Activated CD8-positive, alpha-beta memory T cell treated with anti-CD3 and anti-CD28 coated beads for 36 hours (primary cell): ENCODE measurements at regions not wholly inside any gene's neighbourhood (a gene's known extent, or its start where the extent isn't known, plus 50 kb on each side); places are given as distances from the start of the nearest gene placed in this dataset.

Experiments used
- CTCF ChIA-PET: fragments of 350-600 bp; sonication (Branson Sonifier 250); formaldehyde crosslinking; loops from one replicate; lab custom pipeline; 2021; ENCODE audit warnings: antibody characterized with exemption; lab: Charles Lee
- POLR2A ChIA-PET: fragments of 350-600 bp; sonication (Branson Sonifier 250); formaldehyde crosslinking; loops from one replicate; lab custom pipeline; 2021; ENCODE audit warnings: antibody characterized with exemption; lab: Charles Lee

DNA sequence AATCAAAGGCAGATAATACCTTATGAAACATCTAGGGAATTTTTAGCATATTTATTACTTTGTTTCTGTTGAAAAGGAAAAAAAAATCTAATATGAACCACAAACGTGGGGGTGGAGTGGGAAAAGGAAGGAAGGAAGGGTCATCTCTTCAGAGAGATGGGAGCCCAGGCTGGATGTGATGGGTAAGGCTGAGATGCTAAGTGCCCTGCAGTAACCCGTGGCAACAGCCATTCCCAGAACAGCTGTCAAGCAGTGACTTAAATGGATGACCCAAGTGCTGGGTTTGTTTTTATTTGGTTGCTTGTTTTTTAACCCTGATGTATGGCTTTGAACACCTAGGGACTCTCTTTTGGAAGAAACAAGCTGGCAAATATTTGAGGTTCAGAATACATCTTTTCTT lies 50.7 kb upstream of the KLF7 start:
- ChIA-PET CTCF (no interaction called here), POLR2A (no interaction called here)

DNA sequence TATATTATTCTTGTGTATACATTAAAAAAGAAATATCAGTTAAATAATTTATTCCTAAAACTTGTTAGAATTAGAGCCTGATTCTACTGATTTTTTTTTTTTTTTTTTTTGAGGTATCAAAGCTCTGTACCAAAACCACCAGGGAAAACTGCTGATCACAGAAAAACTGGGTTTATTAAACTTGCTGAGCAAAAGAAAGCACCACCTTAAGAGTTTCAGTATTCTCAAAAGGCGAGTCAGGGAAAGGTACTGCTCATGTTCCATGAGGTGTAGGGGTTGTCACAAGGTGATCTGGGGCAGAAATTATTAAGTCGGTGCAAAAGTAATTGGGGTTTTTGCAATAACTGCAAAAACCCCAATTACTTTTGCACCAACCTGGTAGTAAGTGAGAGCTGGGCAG lies 51.7 kb upstream of the KLF7 start:
- CTCF ChIA-PET: interaction anchor here (0.6 kb wide), 1 partner anchor 19 kb away, joined by 3 read pairs; no protein-coding TSS in a partner anchor

DNA sequence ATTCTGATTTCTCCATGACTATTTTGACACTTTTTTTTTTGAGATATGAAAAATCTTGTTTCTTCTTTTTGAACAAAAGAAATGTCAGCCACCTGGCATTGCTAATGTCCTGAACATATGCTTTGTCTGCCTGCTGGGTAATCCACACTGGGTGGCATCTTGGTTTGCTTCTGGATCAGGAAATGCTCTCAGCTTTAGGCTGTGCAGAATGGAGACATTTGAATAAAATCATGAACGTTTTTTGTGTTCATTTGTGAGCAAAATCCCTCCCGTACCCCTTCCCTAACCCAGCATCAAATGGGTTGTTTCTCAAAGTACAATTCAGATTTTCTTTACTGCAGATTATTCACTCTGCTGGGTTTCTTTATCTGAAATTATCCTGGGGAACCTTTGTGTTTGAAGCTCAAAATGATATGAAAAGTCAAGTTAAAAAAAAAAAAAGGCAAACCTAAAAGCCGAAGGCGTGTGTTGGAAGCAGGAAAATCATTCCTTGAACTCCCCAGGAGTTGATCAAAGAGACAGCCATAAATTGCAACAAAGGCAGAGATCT lies 53.4 kb upstream of the KLF7 start:
- ChIA-PET POLR2A (no interaction called here), CTCF (no interaction called here)

More for the DNA sequence above, 51.7 kb upstream of the KLF7 start:
- POLR2A ChIA-PET: no interaction called here

DNA sequence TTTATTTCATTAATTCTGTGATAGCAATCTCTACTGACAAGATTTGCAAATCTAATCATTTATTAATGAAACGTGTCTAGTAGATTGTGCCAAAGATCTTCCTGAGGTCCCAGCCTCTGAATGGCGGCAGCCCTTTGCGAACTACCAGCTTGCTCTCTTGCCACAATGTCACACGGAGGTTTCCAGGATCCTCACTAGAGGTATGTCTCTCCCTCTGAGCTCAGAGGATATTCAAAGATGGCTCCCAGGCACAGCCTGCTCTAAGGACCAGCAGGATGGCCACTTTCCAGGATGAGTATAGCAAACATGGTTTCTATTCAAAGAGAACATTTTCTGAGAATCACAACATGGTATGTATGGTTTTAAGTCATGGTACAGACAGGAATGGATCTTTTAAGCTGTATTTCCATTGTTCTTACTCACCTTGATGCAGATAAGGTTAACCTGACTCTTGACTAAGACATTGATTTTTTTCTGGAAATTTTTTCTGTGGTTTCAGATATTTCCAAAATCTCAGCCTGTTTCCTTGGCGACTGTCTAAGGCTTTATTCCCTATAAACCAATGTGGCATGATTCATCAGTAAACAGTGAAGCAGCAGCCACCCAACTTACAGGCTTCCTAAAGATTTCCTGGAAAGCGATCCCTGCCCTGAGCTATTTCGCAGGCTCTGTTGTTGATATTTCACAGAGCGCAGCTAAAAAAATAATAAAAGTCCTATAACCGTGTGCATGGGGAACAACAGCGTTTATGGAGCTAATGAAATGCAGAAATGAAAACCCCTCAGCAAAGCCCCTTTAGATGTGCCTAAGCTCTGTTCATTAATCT lies 54.1 kb upstream of the KLF7 start:
- ChIA-PET POLR2A (no interaction called here), CTCF (no interaction called here)

DNA sequence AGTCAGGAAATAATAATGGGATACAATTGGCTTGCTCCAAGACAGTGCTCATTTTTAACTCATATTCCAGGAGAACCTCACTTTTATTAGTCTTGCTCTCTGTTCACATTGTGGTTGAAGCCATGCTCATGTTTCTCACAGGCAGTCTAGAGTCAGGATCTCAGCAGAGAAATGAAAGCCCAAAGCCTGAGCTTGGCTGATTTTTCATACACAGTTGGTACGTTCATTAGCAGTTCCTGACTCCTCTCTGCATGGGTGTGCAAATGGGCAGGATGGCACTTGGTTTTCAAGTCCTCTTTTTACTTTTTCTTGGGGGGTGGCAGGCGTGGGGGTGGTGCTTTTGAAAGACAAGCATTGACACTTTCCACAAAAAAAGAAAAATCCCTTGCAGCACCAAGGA lies 56.0 kb upstream of the KLF7 start:
- ChIA-PET CTCF (interaction anchor here (0.5 kb wide), 1 partner anchor 185 kb away, joined by 4 read pairs; no protein-coding TSS in a partner anchor), POLR2A (interaction anchor here (0.6 kb wide), 1 partner anchor 64 kb away, joined by 6 read pairs; no protein-coding TSS in a partner anchor)

DNA sequence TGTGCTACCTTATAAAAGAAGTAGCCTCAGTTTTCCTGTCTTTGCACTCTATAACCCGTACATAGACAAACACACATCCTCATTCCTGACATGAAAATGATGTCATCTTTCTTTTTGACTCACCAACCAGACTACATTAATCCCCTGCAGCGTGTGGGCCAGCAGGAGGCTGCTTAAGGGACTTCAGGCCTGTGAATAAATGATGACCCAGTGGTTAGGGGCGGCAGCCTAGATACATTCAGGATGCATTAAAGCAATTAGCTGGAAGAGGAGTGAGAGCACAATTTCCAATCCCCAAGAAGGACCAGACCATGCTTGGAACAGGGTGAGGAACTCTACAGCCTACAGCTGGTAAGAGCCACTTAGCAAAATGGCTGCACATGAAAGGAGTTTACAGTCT lies 57.3 kb upstream of the KLF7 start:
- POLR2A ChIA-PET: no interaction called here
- CTCF ChIA-PET: interaction anchor here (0.5 to 0.6 kb wide), 2 partner anchors 13 to 39 kb away, joined by 3 read pairs; no protein-coding TSS in a partner anchor

DNA sequence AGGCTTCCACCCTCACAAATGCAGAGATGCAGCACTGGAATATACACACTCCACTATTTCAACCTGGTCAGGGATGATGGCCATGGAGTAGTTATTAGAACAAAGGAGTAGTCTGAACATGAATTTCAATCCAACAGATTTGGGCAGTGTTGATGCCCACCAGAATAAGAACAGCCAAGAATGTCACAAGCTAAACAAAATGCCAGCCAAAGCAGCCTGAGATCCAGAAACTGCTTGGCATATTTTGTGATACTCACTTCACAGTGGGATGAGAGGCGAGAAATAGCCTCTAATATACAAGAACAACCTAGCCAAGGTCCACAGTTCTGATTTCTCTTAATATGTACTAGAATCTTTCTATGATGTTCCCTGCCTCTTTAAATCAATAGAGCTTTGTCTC lies 58.6 kb upstream of the KLF7 start:
- POLR2A ChIA-PET: no interaction called here
- CTCF ChIA-PET: no interaction called here

DNA sequence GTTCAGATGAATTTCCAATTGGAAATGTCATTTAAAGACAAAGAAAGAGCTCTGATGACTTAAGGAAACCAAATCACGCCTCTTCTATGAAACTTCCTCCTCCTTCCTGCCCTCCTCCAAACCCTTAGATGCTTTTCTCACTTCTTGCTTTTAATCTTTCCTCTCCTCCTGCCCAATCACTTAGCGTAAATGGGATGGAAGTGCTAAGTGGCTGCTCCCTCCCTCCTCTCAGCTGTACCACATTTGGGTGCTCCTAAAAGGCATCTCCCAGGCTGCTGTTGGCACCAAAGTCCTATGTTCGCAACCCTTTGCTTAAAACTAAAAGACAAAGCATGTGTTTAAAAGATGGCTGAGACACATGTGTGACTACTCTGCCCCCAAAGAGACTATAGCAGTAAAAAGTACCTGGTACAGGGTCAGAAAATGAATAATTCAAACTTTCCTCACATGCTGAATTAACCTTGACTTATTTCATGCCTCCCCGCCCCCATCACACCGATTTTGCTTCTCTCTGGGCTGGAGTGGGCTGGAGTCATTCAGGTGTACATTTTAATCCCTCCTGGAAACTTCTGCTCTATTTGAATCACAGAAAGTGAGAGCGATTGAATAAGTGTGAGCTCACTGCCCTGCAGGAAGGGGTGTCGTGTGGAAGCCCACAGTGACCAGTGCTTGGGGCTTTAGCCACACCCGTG lies 59.2 kb upstream of the KLF7 start:
- CTCF ChIA-PET: no interaction called here
- POLR2A ChIA-PET: no interaction called here

DNA sequence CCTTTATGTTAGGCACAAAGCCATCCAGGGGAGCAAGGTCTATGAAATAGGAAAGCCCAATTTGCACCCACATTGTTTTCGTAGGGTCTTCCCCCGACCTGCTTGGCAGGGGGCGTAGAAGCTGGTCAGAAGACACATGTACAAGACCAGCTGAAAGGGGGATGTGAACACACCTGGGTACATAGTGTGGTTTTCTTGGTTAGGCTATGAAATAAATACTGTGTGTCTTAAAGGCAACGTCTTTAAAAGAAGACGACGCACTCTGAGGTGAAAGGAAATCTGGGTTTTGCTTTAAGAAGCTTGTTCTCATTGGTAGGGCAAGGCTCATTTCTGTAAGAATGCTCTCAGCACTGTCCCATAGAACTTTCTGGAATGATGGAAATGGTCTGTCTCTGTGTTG lies 60.0 kb upstream of the KLF7 start:
- CTCF ChIA-PET: no interaction called here
- POLR2A ChIA-PET: no interaction called here

DNA sequence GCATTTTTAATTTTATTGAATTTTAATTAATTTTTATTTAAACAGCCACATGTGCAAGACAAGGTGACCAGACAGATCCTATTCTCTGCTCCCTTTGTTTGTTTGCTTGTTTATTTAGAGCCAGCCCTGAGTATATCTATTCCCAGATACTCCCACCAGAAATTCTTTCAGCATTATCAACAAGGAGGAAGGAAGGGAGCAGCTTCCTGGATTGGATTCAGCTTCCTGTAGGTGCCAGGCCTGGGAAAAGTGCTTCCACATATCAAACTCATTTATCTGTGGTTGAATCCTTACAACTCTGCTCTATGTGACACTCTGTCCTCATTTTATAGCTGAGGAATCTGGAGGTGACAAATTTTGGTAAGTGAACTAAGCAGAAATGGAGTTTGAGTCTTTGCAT lies 60.5 kb upstream of the KLF7 start:
- ChIA-PET POLR2A (no interaction called here), CTCF (no interaction called here)

DNA sequence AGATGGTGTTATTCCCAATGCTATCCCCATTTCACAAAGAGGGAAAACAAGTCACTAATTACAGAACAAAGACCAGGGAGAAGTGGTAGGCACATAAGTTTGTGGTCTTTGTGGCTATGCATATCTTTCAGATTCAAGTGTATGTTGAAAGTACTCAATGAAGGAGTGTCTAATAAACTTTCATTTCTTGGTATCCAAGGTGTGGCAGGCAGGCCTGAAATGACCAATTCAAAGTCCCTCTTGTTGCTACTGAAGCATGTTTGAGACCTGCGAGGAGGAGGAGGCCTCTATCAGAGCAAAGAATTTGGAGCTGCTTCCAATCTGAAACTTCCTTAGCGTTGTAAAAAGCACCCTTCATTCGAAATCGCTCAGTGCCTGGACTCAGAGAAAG lies 60.9 kb upstream of the KLF7 start:
- ChIA-PET CTCF (no interaction called here), POLR2A (no interaction called here)

DNA sequence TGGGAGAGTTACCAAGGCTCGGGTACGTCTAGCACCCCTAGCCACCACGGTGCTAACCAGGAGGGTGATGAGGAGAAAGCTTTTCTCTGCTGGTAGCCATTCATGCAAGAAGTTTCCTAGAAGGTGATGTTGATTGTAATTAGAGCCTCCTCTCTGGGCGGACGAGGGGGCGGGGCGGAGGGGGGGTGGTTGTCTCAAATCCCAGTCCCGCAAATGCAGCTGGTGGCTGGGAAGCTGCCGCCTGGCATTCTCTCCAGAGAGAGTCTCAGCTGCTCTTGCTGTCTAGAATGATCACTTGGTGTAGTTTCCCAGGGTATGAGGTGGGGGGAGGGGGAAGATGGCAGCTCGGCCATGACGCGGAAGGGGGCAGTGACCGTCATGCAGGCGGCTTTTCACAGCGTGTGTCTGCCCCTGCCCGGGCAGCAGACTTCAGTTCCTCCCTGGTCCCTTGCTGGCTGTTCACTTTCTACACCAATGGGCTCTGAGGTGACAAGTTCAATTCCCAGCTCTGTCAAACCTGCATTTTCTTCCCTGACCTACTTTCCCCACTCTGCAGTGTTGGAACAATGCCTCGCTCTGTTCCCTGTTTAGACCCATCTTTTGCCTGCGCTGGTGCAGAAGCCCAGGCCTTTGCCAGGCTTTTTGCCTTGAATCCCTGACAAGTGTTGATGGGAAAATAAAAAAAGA lies 61.5 kb upstream of the KLF7 start:
- POLR2A ChIA-PET: no interaction called here
- CTCF ChIA-PET: no interaction called here

DNA sequence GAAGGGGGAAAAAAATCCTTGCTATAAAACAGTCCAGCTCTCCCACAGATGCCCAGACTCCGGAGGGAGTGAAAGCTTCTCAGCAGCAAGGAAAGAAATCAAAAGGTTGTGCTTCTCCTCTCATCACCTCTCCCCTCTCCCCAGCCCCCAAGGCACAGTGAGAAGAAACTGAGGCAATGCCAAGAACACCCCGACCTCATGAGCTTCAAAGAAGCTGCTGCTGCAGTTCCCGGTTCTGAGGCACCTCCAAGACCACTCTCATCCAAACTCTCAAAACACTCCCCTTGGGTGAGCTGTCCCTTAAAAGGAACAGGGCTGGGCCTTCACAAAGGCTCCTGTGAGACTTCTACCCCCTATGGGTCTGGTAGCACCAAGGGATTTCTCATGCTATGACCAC lies 62.0 kb upstream of the KLF7 start:
- ChIA-PET CTCF (no interaction called here), POLR2A (no interaction called here)

DNA sequence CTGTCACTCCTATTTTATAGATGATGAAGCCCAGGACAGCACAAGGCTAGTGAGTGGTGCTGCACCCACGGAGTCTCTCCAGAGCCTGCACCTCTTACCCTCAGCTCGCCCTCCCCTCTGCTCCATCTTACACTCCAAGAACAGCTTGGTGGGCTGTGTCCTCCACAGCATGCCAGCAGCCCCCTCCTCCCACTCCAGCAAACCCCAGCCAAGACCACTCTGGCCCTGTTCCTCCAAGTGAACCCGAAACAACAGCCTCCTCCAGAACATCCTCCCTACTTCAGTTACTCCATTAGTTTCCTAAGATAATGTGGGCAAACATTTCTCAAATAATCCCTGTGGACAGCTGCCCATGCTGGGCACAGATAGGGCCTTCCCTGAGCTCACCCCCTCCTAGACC lies 62.7 kb upstream of the KLF7 start:
- POLR2A ChIA-PET: no interaction called here
- CTCF ChIA-PET: no interaction called here

DNA sequence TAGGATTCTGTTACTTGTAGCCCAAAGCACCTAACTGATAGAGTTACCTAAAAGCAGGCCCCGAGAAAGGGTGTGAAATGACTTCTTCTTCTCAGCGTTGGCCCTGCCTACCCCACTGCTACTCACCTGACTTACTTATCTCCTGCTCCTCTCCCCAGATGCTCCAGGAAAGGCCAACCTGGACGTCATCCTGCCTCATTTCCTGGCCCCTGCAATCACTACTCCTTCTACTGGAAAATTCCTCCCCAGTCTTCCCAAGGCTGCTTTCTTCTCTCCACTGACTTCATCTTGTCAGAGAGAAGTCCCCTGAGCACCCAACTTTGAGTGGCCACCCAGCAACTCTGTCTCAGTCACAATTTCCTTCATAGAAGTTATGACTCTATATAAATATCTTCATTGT lies 63.4 kb upstream of the KLF7 start:
- CTCF ChIA-PET: no interaction called here
- POLR2A ChIA-PET: no interaction called here

DNA sequence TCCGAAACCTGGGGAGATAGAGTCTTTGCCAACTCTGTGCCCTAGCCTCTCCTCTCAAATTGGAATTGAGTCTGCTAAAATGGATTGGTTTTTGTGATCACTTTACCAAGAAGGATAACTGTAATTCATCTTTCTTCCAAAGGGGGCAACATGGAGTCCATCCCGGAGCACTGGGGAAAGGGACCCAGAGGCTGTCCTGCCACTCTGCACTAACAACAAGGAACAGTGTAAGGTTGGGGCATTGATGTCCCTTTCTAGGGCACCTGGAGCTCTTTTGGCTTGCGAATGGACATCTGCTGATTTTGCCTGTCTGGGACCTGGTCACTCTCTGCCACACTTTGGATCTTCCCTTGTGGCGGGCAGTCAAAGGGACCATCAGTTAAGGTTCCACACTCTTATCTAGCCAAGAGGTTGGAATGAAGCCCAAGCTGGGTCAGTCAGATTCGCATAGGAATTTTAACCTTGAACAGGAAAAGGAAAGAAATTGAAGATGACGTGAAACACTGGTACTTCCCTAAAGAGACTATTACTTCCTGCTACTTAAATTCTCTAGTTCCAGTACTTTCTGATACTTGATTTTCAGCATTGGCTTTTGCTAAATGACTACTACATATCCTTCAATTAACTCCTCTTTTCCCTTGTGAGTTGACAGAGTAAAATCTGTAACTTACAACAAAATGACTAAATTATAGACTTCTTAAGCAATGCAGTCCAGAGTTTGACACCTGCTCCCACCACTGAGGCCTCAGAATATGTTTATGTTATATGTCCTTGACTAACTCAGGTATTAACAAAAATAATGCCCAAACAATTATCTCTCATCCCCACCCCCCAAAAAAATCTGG lies 64.7 kb upstream of the KLF7 start:
- CTCF ChIA-PET: no interaction called here
- POLR2A ChIA-PET: interaction anchor here (1.3 kb wide), 1 partner anchor 65 kb away, joined by 3 read pairs; the partner anchor contains the start of gene KLF7

DNA sequence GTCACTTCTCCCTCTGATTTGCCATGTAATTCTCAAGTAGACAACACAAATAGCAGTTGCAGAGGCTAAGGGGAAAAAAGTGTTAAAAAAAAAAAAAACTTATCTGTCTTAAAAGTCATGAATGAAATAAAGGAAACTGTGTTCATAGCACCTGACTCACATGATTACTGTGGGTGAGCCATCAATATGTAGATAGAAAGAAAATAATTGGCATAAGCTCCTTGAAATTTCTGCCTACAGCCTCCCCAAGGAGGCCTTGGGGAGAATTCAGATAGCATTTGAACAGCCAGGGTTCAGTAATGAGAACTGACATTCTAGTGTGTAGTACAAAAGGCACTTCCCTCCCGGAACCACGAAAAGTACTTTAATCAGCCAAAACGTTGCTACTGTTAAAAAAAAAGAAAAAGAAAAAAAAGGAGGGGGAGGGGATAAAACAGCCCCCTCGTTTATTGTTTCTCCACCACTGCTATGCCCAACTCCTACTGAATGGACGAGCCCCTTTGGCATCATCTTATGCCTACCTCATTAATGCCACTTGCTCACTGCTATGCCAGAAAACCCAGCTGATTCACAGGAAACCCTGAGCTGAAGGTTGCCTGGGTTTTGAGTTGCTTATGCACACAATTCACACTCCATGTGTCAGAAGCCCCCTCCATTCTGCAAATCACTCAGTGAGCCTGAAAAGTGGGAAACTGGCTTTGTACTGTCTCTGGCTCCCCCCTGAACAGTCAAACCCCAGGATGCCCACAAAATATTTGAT lies 65.5 kb upstream of the KLF7 start:
- CTCF ChIA-PET: no interaction called here

DNA sequence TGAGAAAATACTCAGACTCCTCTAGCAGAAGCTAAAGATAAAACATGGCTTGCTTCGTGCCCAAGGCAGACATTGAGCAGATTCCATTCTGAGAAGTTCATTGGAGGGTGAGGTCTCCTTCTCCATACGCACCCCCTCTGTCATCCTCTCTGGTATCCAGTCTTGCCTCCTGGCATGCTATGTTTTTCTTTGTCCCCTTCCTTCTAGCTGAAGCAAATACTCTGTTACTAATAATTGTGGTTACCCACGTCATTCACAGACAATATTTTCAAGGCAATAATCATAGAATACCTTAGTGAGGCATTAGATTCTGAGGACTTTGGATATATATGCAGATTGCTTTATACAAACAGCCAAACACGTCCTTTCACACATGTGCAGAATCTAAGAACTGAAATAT lies 66.2 kb upstream of the KLF7 start:
- POLR2A ChIA-PET: interaction anchor here (1.3 kb wide), 1 partner anchor 66 kb away, joined by 3 read pairs; the partner anchor contains the start of gene KLF7
- CTCF ChIA-PET: no interaction called here

More for the DNA sequence above, 65.5 kb upstream of the KLF7 start:
- POLR2A ChIA-PET: interaction anchor here (1.3 kb wide), 1 partner anchor 65 kb away, joined by 3 read pairs; the partner anchor contains the start of gene KLF7
